Hepatocyte (in vitro differentiated cells): ENCODE measurements at regions not wholly inside any gene's neighbourhood (a gene's known extent, or its start where the extent isn't known, plus 50 kb on each side); places are given as distances from the start of the nearest gene placed in this dataset.

Source experiments
- DNase-seq: peaks from one replicate; pipeline ENCODE4 v3.0.0-alpha.2; 2016; ENCODE audit warnings: low spot score
- H2AFZ ChIP-seq: fragments of 200-600 bp; sonication (generic); 2 replicates; pipeline ENCODE4 v1.6.0; 2016; ENCODE audit warnings: antibody characterized with exemption, mild to moderate bottlenecking
- H3K27ac ChIP-seq: fragments of 200-600 bp; sonication (generic); 2 replicates; pipeline ENCODE4 v1.5.1; 2016; ENCODE audit warnings: mild to moderate bottlenecking
- H3K27me3 ChIP-seq: fragments of 200-600 bp; sonication (generic); 2 replicates; pipeline ENCODE4 v1.6.1; 2016
- H3K36me3 ChIP-seq: fragments of 200-600 bp; sonication (generic); replicated peaks from 2 replicates; pipeline ENCODE4 v1.5.1; 2016; ENCODE audit warnings: low read depth; ENCODE audit not compliant: insufficient read depth
- H3K4me1 ChIP-seq: fragments of 200-600 bp; sonication (generic); 2 replicates; pipeline ENCODE4 v1.5.1; 2016; ENCODE audit warnings: mild to moderate bottlenecking, moderate library complexity; ENCODE audit not compliant: insufficient read depth
- H3K4me2 ChIP-seq: fragments of 200-600 bp; sonication (generic); 2 replicates; pipeline ENCODE4 v1.6.0; 2016
- H3K4me3 ChIP-seq: fragments of 200-600 bp; sonication (generic); 2 replicates; pipeline ENCODE4 v1.5.1; 2016; ENCODE audit warnings: mild to moderate bottlenecking
- H3K79me2 ChIP-seq: fragments of 200-600 bp; sonication (generic); 2 replicates; pipeline ENCODE4 v1.6.0; 2017; ENCODE audit warnings: mild to moderate bottlenecking
- H3K9me2 ChIP-seq: fragments of 200-600 bp; sonication (generic); replicated peaks from 2 replicates; pipeline ENCODE4 v1.6.0; 2017; ENCODE audit warnings: mild to moderate bottlenecking; ENCODE audit not compliant: insufficient read depth
- H3K9me3 ChIP-seq: fragments of 200-600 bp; sonication (generic); 2 replicates; pipeline ENCODE4 v1.5.1; 2016; ENCODE audit warnings: low read depth, mild to moderate bottlenecking
- H4K20me1 ChIP-seq: fragments of 200-600 bp; sonication (generic); 2 replicates; pipeline ENCODE4 v1.6.0; 2016; ENCODE audit warnings: mild to moderate bottlenecking; ENCODE audit not compliant: insufficient read depth, poor library complexity, severe bottlenecking
- CTCF ChIP-seq: fragments of 200-600 bp; sonication (generic); IDR thresholded peaks from 2 replicates; pipeline ENCODE4 v1.5.1; 2016; ENCODE audit warnings: antibody characterized with exemption, mild to moderate bottlenecking; ENCODE audit not compliant: poor library complexity
- EZH2 ChIP-seq: fragments of 200-600 bp; sonication (generic); IDR thresholded peaks from 2 replicates; pipeline ENCODE4 v1.6.1; 2016; ENCODE audit warnings: antibody characterized with exemption, mild to moderate bottlenecking, borderline replicate concordance
- EZH2phosphoT487 ChIP-seq: fragments of 200-600 bp; sonication (generic); IDR thresholded peaks from one replicate; pipeline ENCODE4 v1.6.1; 2018; ENCODE audit warnings: antibody characterized with exemption, mild to moderate bottlenecking, low read depth, moderate library complexity; ENCODE audit not compliant: unreplicated experiment, severe bottlenecking
- WGBS: methylation state at CpG from one replicate; pipeline ENCODE4 v1.1.6; 2016; ENCODE audit warnings: low lambda C conversion rate; ENCODE audit errors: missing lambda C conversion rate; 5-methylcytosine and 5-hydroxymethylcytosine counted together

GRCh38 chr18:77339623-77340022 is 90.0 kb downstream of the GALR1 start:
- DNase-seq, result no peak
- TF ChIP-seq EZH2 (no peak), EZH2phosphoT487 (no peak), CTCF (no peak)
- Histone ChIP-seq H3K27me3 (no peaks in the 10 kb centered on the region), H3K9me3 (no peaks in the 10 kb centered on the region), H4K20me1 (no peaks in the 10 kb centered on the region), H3K4me1 (no peaks in the 10 kb centered on the region), H3K79me2 (no peaks in the 10 kb centered on the region), H3K4me2 (no peak overlapping the region), H3K36me3 (no peaks in the 10 kb centered on the region), H3K4me3 (no peak overlapping the region), H3K27ac (no peak overlapping the region), H2AFZ (no peak overlapping the region), H3K9me2 (no peaks in the 10 kb centered on the region)
- WGBS, result 86% methylated on average over 7 of the region's 7 CpGs

- no peak overlapping the region for H3K4me2 ChIP-seq
- DNase-seq, result no peak
Observed at GRCh38 chr18:77340815-77341214, 91.2 kb downstream of the GALR1 start.

GRCh38 chr18:77341527-77342325 is 92.1 kb downstream of the GALR1 start:
- H3K4me2 ChIP-seq, result no peak overlapping the region
- H3K27me3 ChIP-seq, result no peaks in the 10 kb centered on the region
- WGBS, result 88% methylated on average over 17 of the region's 17 CpGs
- H4K20me1 ChIP-seq, result no peaks in the 10 kb centered on the region
- TF ChIP-seq EZH2phosphoT487 (no peak), EZH2 (no peak), CTCF (no peak)
- H3K4me3 ChIP-seq, result no peak overlapping the region
- H3K27ac ChIP-seq, result no peak overlapping the region
- H3K9me3 ChIP-seq, result no peaks in the 10 kb centered on the region
- no peaks in the 10 kb centered on the region for H3K79me2 ChIP-seq
- DNase-seq, result no peak
- H3K9me2 ChIP-seq, result no peaks in the 10 kb centered on the region
- H2AFZ ChIP-seq, result no peak overlapping the region
- no peaks in the 10 kb centered on the region for H3K4me1 ChIP-seq
- no peaks in the 10 kb centered on the region for H3K36me3 ChIP-seq

More at GRCh38 chr18:77340815-77341214, 91.2 kb downstream of the GALR1 start:
- TF ChIP-seq EZH2phosphoT487, result no peak
- no peak for TF ChIP-seq EZH2
- TF ChIP-seq CTCF, result no peak
- Histone ChIP-seq H3K79me2 (no peaks in the 10 kb centered on the region), H3K9me3 (no peaks in the 10 kb centered on the region), H3K4me3 (no peak overlapping the region), H3K9me2 (no peaks in the 10 kb centered on the region), H3K27ac (no peak overlapping the region), H3K4me1 (no peaks in the 10 kb centered on the region), H3K27me3 (no peaks in the 10 kb centered on the region), H3K36me3 (no peaks in the 10 kb centered on the region), H4K20me1 (no peaks in the 10 kb centered on the region), H2AFZ (no peak overlapping the region)
- 82% methylated on average over 7 of the region's 7 CpGs for WGBS
